ENCODE measurements at regions not wholly inside any gene's neighbourhood (a gene's known extent, or its start where the extent isn't known, plus 50 kb on each side); places are given as distances from the start of the nearest gene placed in this dataset.
"Not testable (repeated sequence)": the region's sequence is repeated elsewhere in the genome, so short reads cannot be mapped to it uniquely, and the experiment has no call there.

- TF ChIP-seq, protein P1, sequence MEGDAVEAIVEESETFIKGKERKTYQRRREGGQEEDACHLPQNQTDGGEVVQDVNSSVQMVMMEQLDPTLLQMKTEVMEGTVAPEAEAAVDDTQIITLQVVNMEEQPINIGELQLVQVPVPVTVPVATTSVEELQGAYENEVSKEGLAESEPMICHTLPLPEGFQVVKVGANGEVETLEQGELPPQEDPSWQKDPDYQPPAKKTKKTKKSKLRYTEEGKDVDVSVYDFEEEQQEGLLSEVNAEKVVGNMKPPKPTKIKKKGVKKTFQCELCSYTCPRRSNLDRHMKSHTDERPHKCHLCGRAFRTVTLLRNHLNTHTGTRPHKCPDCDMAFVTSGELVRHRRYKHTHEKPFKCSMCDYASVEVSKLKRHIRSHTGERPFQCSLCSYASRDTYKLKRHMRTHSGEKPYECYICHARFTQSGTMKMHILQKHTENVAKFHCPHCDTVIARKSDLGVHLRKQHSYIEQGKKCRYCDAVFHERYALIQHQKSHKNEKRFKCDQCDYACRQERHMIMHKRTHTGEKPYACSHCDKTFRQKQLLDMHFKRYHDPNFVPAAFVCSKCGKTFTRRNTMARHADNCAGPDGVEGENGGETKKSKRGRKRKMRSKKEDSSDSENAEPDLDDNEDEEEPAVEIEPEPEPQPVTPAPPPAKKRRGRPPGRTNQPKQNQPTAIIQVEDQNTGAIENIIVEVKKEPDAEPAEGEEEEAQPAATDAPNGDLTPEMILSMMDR (IDR thresholded peaks at IDR 0.05; ENCODE audit: borderline replicate concordance, extremely low read depth, low read length, poor library complexity, severe bottlenecking) = not testable (repeated sequence)
- not testable (repeated sequence) for TF ChIP-seq EZH2 (IDR thresholded peaks at IDR 0.05; ENCODE audit: borderline replicate concordance, low read depth, low read length, severe bottlenecking)
Observed at GRCh38 chr9:6135780-6136179, 79.8 kb upstream of the IL33 start.
